ENCODE measurements at regions not wholly inside any gene's neighbourhood (a gene's known extent, or its start where the extent isn't known, plus 50 kb on each side); places are given as distances from the start of the nearest gene placed in this dataset.
"Not testable (repeated sequence)": the region's sequence is repeated elsewhere in the genome, so short reads cannot be mapped to it uniquely, and the experiment has no call there.

- Histone ChIP-seq H2AFZ (ENCODE audit: insufficient read depth, low read depth, low read length, poor library complexity, severe bottlenecking) (no peak overlapping the region), H3K4me1 (ENCODE audit: control insufficient read depth in 1 of 2, insufficient read depth in 2 of 2, low read length in 2 of 2) (no peaks in the 10 kb centered on the region), H3K4me3 (replicated peaks in 1 of 3; ENCODE audit: low read depth in 2 of 3, low read length in 3 of 3) (no peak overlapping the region), H3K4me2 (replicated peaks; ENCODE audit: extremely low read depth, low read length, poor library complexity, severe bottlenecking) (no peak overlapping the region), H3K79me2 (ENCODE audit: insufficient read depth, low read length) (no peaks in the 10 kb centered on the region), H4K20me1 (ENCODE audit: insufficient read depth, low read length) (no peaks in the 10 kb centered on the region), H3K9me3 (replicated peaks in 1 of 2; ENCODE audit: control insufficient read depth in 1 of 2, insufficient read depth in 1 of 2, low read length in 2 of 2) (no peaks in the 10 kb centered on the region), H3K27me3 (ENCODE audit: control insufficient read depth in 2 of 2, insufficient read depth in 2 of 2, low read length in 2 of 2) (no peaks in the 10 kb centered on the region), H3K9ac (ENCODE audit: insufficient read depth, low read length, poor library complexity, severe bottlenecking) (no peak overlapping the region), H3K36me3 (replicated peaks in 1 of 2; ENCODE audit: control insufficient read depth in 1 of 2, insufficient read depth in 2 of 2, low read length in 2 of 2) (no peaks in the 10 kb centered on the region), H3K27ac (ENCODE audit: low read depth in 1 of 2, low read length in 2 of 2) (no peak overlapping the region)
- Mint-ChIP-seq H3K27me3 (ENCODE audit: low read depth in 3 of 3) (peaks cover 3 to 7% (median 5%) of the 10 kb centered on the region in 3 donors), H3K4me1 (no peaks in the 10 kb centered on the region), H3K9me3 (no peaks in the 10 kb centered on the region), H3K4me3 (no peak overlapping the region), H3K36me3 (no peaks in the 10 kb centered on the region), H3K27ac (peak overlapping the region in 1 of 7 donors; percentile 15)
- intact Hi-C loops (cut with micrococcal nuclease), result no loop called here
- DNase-seq, result no peak
- no peak for TF ChIP-seq CTCF (IDR thresholded peaks at IDR 0.05)
- 67% methylated on average over 3 of the region's 4 CpGs for WGBS (ENCODE audit: insufficient coverage)
Observed at GRCh38 chr9:38507587-38507986, 83.3 kb upstream of the IGFBPL1 start.

- H3K4me3 Mint-ChIP-seq; H3K36me3 ChIP-seq (replicated peaks in 1 of 2; ENCODE audit: control insufficient read depth in 1 of 2, insufficient read depth in 2 of 2, low read length in 2 of 2); H3K27me3 ChIP-seq (ENCODE audit: control insufficient read depth in 2 of 2, insufficient read depth in 2 of 2, low read length in 2 of 2); H3K36me3 Mint-ChIP-seq; H3K9me3 Mint-ChIP-seq; H3K4me1 Mint-ChIP-seq; intact Hi-C loops (cut with micrococcal nuclease); H4K20me1 ChIP-seq (ENCODE audit: insufficient read depth, low read length); H3K4me2 ChIP-seq (replicated peaks; ENCODE audit: extremely low read depth, low read length, poor library complexity, severe bottlenecking); H3K27ac ChIP-seq (ENCODE audit: low read depth in 1 of 2, low read length in 2 of 2); DNase-seq; H3K79me2 ChIP-seq (ENCODE audit: insufficient read depth, low read length); H3K4me3 ChIP-seq (replicated peaks in 1 of 3; ENCODE audit: low read depth in 2 of 3, low read length in 3 of 3); H3K9ac ChIP-seq (ENCODE audit: insufficient read depth, low read length, poor library complexity, severe bottlenecking); H3K27me3 Mint-ChIP-seq (ENCODE audit: low read depth in 3 of 3); H2AFZ ChIP-seq (ENCODE audit: insufficient read depth, low read depth, low read length, poor library complexity, severe bottlenecking); H3K27ac Mint-ChIP-seq; H3K9me3 ChIP-seq (replicated peaks in 1 of 2; ENCODE audit: control insufficient read depth in 1 of 2, insufficient read depth in 1 of 2, low read length in 2 of 2); H3K4me1 ChIP-seq (ENCODE audit: control insufficient read depth in 1 of 2, insufficient read depth in 2 of 2, low read length in 2 of 2): not testable (repeated sequence)
- WGBS (ENCODE audit: insufficient coverage), result 100% methylated on average over 3 of the region's 4 CpGs
Observed at GRCh38 chr9:38500171-38500570, 75.9 kb upstream of the IGFBPL1 start.

- H3K4me1 ChIP-seq (ENCODE audit: control insufficient read depth in 1 of 2, insufficient read depth in 2 of 2, low read length in 2 of 2); H3K27ac Mint-ChIP-seq; H2AFZ ChIP-seq (ENCODE audit: insufficient read depth, low read depth, low read length, poor library complexity, severe bottlenecking); H3K27me3 Mint-ChIP-seq (ENCODE audit: low read depth in 3 of 3); H3K9ac ChIP-seq (ENCODE audit: insufficient read depth, low read length, poor library complexity, severe bottlenecking); H3K9me3 Mint-ChIP-seq; H3K9me3 ChIP-seq (replicated peaks in 1 of 2; ENCODE audit: control insufficient read depth in 1 of 2, insufficient read depth in 1 of 2, low read length in 2 of 2); H3K27me3 ChIP-seq (ENCODE audit: control insufficient read depth in 2 of 2, insufficient read depth in 2 of 2, low read length in 2 of 2); H3K4me2 ChIP-seq (replicated peaks; ENCODE audit: extremely low read depth, low read length, poor library complexity, severe bottlenecking); H3K36me3 ChIP-seq (replicated peaks in 1 of 2; ENCODE audit: control insufficient read depth in 1 of 2, insufficient read depth in 2 of 2, low read length in 2 of 2); intact Hi-C loops (cut with micrococcal nuclease); H3K36me3 Mint-ChIP-seq; H3K27ac ChIP-seq (ENCODE audit: low read depth in 1 of 2, low read length in 2 of 2); H3K79me2 ChIP-seq (ENCODE audit: insufficient read depth, low read length); H3K4me1 Mint-ChIP-seq; DNase-seq; H3K4me3 ChIP-seq (replicated peaks in 1 of 3; ENCODE audit: low read depth in 2 of 3, low read length in 3 of 3); H3K4me3 Mint-ChIP-seq; H4K20me1 ChIP-seq (ENCODE audit: insufficient read depth, low read length): not testable (repeated sequence)
- no CpG with 5 or more reads among the region's 2 CpGs for WGBS (ENCODE audit: insufficient coverage)
Observed at GRCh38 chr9:38498551-38498950, 74.3 kb upstream of the IGFBPL1 start.
